ENCODE measurements at regions not wholly inside any gene's neighbourhood (a gene's known extent, or its start where the extent isn't known, plus 50 kb on each side); places are given as distances from the start of the nearest gene placed in this dataset.

- Histone ChIP-seq H3K4me3 (ENCODE audit: low read length) (no peak overlapping the region), H3K4me2 (ENCODE audit: low read length) (no peak overlapping the region), H3K4me1 (ENCODE audit: control insufficient read depth, low read length) (no peaks in the 10 kb centered on the region), H3K79me2 (ENCODE audit: control insufficient read depth, low read length) (no peaks in the 10 kb centered on the region), H3K9me2 (replicated peaks; ENCODE audit: control insufficient read depth, low read length) (no peaks in the 10 kb centered on the region), H3K27me3 (ENCODE audit: control insufficient read depth, low read length) (no peaks in the 10 kb centered on the region), H3K9me3 (ENCODE audit: control insufficient read depth, insufficient read depth, low read length) (no peaks in the 10 kb centered on the region), H3K36me3 (ENCODE audit: control insufficient read depth, low read length) (no peaks in the 10 kb centered on the region), H3F3A (ENCODE audit: control insufficient read depth, insufficient read depth) (no peaks in the 10 kb centered on the region), H4K20me1 (ENCODE audit: control insufficient read depth, insufficient read depth, low read depth, low read length) (no peaks in the 10 kb centered on the region), H3K27ac (ENCODE audit: low read depth, low read length) (no peak overlapping the region)
- TF ChIP-seq EZH2phosphoT487 (IDR thresholded peaks at IDR 0.05; ENCODE audit: borderline replicate concordance, low read length) = no peak
- TF ChIP-seq CTCF (IDR thresholded peaks at IDR 0.05; ENCODE audit: low read depth, low read length, poor library complexity, severe bottlenecking) = no peak
Measured at GRCh38 chr6:134549854-134550253, 231.9 kb upstream of the SGK1 start.

GRCh38 chr6:134546962-134547645 is 229.2 kb upstream of the SGK1 start:
- no peak overlapping the region for H3K4me2 ChIP-seq (ENCODE audit: low read length)
- TF ChIP-seq EZH2phosphoT487 (IDR thresholded peaks at IDR 0.05; ENCODE audit: borderline replicate concordance, low read length) (no peak), CTCF (IDR thresholded peaks at IDR 0.05; ENCODE audit: low read depth, low read length, poor library complexity, severe bottlenecking) (no peak)
- no peaks in the 10 kb centered on the region for H3F3A ChIP-seq (ENCODE audit: control insufficient read depth, insufficient read depth)

GRCh38 chr6:134544737-134545136 is 226.8 kb upstream of the SGK1 start:
- H3K9me2 ChIP-seq (replicated peaks; ENCODE audit: control insufficient read depth, low read length) = no peaks in the 10 kb centered on the region
- no peak overlapping the region for H3K4me3 ChIP-seq (ENCODE audit: low read length)
- no peaks in the 10 kb centered on the region for H3K79me2 ChIP-seq (ENCODE audit: control insufficient read depth, low read length)
- no peaks in the 10 kb centered on the region for H4K20me1 ChIP-seq (ENCODE audit: control insufficient read depth, insufficient read depth, low read depth, low read length)
- H3K4me2 ChIP-seq (ENCODE audit: low read length) = no peak overlapping the region
- H3F3A ChIP-seq (ENCODE audit: control insufficient read depth, insufficient read depth) = no peaks in the 10 kb centered on the region
- TF ChIP-seq EZH2phosphoT487 (IDR thresholded peaks at IDR 0.05; ENCODE audit: borderline replicate concordance, low read length) (no peak), CTCF (IDR thresholded peaks at IDR 0.05; ENCODE audit: low read depth, low read length, poor library complexity, severe bottlenecking) (no peak)
- no peaks in the 10 kb centered on the region for H3K27me3 ChIP-seq (ENCODE audit: control insufficient read depth, low read length)
- no peak overlapping the region for H3K27ac ChIP-seq (ENCODE audit: low read depth, low read length)
- H3K36me3 ChIP-seq (ENCODE audit: control insufficient read depth, low read length) = no peaks in the 10 kb centered on the region
- H3K4me1 ChIP-seq (ENCODE audit: control insufficient read depth, low read length) = no peaks in the 10 kb centered on the region
- no peaks in the 10 kb centered on the region for H3K9me3 ChIP-seq (ENCODE audit: control insufficient read depth, insufficient read depth, low read length)

More at GRCh38 chr6:134546962-134547645, 229.2 kb upstream of the SGK1 start:
- H3K27ac ChIP-seq (ENCODE audit: low read depth, low read length) = no peak overlapping the region
- no peaks in the 10 kb centered on the region for H3K36me3 ChIP-seq (ENCODE audit: control insufficient read depth, low read length)
- H3K9me2 ChIP-seq (replicated peaks; ENCODE audit: control insufficient read depth, low read length) = no peaks in the 10 kb centered on the region
- no peak overlapping the region for H3K4me3 ChIP-seq (ENCODE audit: low read length)
- no peaks in the 10 kb centered on the region for H3K27me3 ChIP-seq (ENCODE audit: control insufficient read depth, low read length)
- no peaks in the 10 kb centered on the region for H3K79me2 ChIP-seq (ENCODE audit: control insufficient read depth, low read length)
- H4K20me1 ChIP-seq (ENCODE audit: control insufficient read depth, insufficient read depth, low read depth, low read length) = no peaks in the 10 kb centered on the region
- H3K9me3 ChIP-seq (ENCODE audit: control insufficient read depth, insufficient read depth, low read length) = no peaks in the 10 kb centered on the region
- no peaks in the 10 kb centered on the region for H3K4me1 ChIP-seq (ENCODE audit: control insufficient read depth, low read length)

Measured in DOHH2 (cell line).